ENCODE measurements at regions not wholly inside any gene's neighbourhood (a gene's known extent, or its start where the extent isn't known, plus 50 kb on each side); places are given as distances from the start of the nearest gene placed in this dataset.

- DNase-seq (ENCODE audit: low read depth): no peak
Observed at GRCh38 chr3:107315141-107315540, 62.1 kb upstream of the CCDC54 start.

DNA sequence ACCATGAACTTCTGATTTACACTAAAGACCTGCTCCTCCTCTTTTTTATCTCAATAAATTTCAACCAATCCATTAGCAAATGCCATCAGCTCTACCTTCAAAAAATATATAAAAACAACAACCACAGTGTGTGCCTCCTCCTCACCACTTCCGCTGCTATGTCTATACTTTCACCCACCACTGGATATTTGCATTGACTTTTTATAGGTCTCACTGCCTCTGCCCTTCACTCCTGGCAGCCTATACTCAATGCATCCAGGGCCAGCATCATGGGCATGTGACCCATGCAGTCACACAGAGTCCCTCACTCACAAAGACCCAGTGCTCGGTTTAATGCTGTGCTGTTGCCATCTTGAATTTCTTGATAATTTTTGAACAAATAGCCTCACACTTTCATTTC lies 53.5 kb upstream of the CCDC54 start:
- DNase-seq (ENCODE audit: low read depth): no peak

DNA sequence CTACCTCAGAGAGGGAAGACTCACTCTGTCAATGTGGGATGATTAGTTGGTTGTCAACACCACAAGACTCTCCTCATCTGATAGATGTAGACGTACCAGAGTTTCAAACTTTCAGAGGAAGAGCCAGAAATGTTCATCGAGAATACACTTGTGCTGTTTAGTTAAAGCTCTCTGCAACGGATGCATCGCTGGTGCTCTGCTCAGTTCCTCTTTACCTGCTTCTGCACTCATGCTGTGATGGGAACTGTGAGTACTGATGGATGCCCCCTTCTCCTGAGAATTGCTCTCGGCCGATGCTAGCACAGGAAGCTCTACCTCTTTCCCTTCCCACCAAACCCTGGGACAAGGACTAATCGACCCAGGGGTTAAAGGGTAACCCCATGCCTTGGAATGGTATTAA lies 51.8 kb upstream of the CCDC54 start:
- no peak for DNase-seq (ENCODE audit: low read depth)
